Lower leg skin (tissue), 4 donors: ENCODE measurements at regions not wholly inside any gene's neighbourhood (a gene's known extent, or its start where the extent isn't known, plus 50 kb on each side); places are given as distances from the start of the nearest gene placed in this dataset.
"Not testable (repeated sequence)": the region's sequence is repeated elsewhere in the genome, so short reads cannot be mapped to it uniquely, and the experiment has no call there.

Source experiments
- DNase-seq, 2 donors: peaks; one replicate each; pipeline ENCODE4 v3.0.0-alpha.2; 2019; ENCODE audit warnings: low spot score in 2 of 2
- H3K4me3 ChIP-seq: fragments of 200-600 bp; sonication (generic); 2 replicates; pipeline ENCODE4 v1.5.1; 2017; ENCODE audit warnings: mild to moderate bottlenecking, low read depth; ENCODE audit not compliant: poor library complexity, severe bottlenecking
- POLR2A ChIP-seq, 2 donors: fragments of 450-650 bp; IDR thresholded peaks; one replicate each; pipeline ENCODE4 v1.6.1; 2016 to 2017; ENCODE audit warnings: antibody characterized with exemption in 2 of 2, mild to moderate bottlenecking in 1 of 2, moderate library complexity in 1 of 2
- WGBS, 2 donors: methylation state at CpG; one replicate each; pipeline ENCODE4 v1.1.5; 2018; 5-methylcytosine and 5-hydroxymethylcytosine counted together
- intact Hi-C: fragments of 100-400 bp; cut with DNase I; formaldehyde crosslinking; loops from one replicate; pipeline ENCODE4 v1.15.0; 2023; ENCODE audit warnings: low total_unique reads
- TF ChIP-seq, protein P1 (sequence below), 3 donors: fragments of 450-650 bp; IDR thresholded peaks; one replicate each; pipeline ENCODE4 v1.5.1; 2016; ENCODE audit warnings: antibody characterized with exemption in 3 of 3, mild to moderate bottlenecking in 3 of 3, moderate library complexity in 2 of 3

DNA sequence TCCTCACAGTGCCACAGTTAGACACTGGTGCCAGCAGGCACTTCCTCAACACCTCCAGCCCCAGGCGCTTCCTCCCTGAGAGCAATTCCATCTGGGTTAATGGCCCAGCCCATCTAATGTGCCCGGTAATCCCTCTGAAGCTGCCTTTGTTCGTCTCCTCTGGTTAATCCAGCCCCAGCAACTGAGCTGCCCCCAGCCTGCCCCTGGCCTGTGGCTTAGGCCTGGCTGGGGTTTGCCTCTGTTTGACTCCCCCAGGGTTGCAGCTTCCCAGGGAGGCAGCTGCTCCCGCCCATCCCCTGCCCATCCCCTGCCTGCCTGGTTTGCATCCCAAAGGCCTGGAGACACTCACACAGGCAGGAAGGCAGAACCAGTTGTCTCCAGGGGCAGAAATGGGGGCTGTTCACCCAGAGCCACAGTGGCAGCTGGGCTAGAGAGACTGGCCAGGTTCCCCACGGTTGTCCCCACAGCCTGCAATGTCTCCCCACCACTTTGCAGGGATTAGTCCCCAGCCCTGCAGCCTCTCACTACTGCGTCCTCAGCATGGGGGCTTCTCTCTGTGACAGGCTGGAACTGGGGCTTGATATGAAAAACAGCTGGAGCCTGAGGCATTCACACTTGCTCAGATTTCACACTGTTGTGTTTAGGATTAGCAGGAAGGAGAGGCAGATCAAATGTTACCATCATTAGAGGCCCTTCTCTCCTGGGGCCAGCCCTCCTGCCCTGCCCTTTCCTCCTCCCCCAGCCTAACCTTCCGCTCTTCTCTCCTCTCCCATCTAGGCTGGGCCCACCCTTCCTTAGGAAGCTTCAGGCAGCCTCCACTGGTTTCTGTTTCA lies 120.2 kb downstream of the TLR5 start:
- intact Hi-C loops, result no loop called here
- no peak for DNase-seq
- no peak overlapping the region for H3K4me3 ChIP-seq
- WGBS, 2 donors, result 55 to 63% methylated on average over 7 of the region's 7 CpGs
- no peak for TF ChIP-seq POLR2A (IDR thresholded peaks at IDR 0.05)
- TF ChIP-seq, protein P1, sequence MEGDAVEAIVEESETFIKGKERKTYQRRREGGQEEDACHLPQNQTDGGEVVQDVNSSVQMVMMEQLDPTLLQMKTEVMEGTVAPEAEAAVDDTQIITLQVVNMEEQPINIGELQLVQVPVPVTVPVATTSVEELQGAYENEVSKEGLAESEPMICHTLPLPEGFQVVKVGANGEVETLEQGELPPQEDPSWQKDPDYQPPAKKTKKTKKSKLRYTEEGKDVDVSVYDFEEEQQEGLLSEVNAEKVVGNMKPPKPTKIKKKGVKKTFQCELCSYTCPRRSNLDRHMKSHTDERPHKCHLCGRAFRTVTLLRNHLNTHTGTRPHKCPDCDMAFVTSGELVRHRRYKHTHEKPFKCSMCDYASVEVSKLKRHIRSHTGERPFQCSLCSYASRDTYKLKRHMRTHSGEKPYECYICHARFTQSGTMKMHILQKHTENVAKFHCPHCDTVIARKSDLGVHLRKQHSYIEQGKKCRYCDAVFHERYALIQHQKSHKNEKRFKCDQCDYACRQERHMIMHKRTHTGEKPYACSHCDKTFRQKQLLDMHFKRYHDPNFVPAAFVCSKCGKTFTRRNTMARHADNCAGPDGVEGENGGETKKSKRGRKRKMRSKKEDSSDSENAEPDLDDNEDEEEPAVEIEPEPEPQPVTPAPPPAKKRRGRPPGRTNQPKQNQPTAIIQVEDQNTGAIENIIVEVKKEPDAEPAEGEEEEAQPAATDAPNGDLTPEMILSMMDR (IDR thresholded peaks at IDR 0.05), result no peak

DNA sequence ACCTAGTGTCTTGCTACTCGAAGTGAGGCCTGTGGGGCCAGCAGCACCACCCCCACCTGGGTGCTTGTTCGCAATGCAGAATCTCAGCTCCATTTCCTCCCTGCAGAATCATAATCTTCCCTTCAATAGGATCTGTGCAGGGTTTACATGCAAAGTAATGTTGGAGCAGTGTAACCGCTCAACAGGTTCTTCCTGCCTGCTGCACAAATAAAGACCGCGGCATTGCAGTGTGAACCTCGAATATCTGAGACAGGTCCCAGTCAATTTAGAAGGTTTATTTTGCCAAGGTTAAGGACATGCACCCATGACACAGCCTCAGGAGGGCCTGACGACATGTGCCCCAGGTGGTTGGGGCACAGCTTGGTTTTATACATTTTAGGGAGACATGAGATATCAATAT lies 119.2 kb downstream of the TLR5 start:
- no peak overlapping the region for H3K4me3 ChIP-seq
- DNase-seq, result no peak
- TF ChIP-seq POLR2A (IDR thresholded peaks at IDR 0.05), result no peak
- TF ChIP-seq, protein P1 (IDR thresholded peaks at IDR 0.05), result no peak
- intact Hi-C loops, result no loop called here
- WGBS, 2 donors, result 87 to 96% methylated on average over 7 of the region's 7 CpGs

DNA sequence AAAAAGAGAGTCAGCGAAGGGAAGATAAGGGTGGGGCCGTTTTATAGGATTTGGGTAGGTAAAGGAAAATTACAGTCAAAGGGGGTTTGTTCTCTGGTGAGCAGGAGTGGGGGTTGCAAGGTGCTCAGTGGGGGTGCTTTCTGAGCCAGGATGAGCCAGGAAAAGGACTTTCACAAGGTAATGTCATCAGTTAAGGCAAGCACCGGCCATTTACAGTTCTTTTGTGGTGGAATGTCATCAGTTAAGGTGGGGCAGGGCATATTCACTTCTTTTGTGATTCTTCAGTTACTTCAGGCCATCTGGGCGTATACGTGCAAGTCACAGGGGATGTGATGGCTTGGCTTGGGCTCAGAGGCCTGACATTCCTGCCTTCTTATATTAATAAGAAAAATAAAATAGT lies 118.6 kb downstream of the TLR5 start:
- intact Hi-C loops, H3K4me3 ChIP-seq: not testable (repeated sequence)
- 91 to 96% methylated on average over 4 of the region's 5 CpGs for WGBS, 2 donors

DNA sequence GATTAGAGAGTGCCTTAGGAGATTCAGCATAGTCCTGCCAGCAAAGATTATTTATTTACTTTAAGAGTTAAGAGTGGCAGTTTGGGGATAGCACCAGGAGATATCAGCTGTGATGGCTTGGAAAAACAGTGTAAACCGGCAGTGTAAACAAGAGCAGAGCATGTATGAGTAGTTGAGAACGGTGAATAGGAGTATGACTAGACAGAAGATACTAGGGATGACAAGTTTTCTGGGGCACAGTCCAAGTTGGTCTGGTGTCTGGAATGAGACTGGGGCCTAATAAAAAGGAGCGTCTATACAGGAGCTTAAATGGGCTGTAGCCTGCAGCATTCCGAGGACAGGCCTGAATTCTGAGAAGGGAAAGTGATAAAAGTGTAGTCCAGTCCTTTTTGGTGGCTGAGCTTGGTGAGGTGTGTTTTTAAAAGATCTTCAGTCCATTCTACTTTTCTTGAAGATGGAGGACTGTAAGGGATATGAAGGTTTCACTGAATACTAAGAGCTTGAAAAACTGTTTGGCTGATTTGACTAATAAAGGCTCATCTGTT lies 117.8 kb downstream of the TLR5 start:
- 53 to 61% methylated on average over 4 of the region's 4 CpGs for WGBS, 2 donors
- DNase-seq, H3K4me3 ChIP-seq, intact Hi-C loops: not testable (repeated sequence)

More for the DNA sequence above, 118.6 kb downstream of the TLR5 start:
- not testable (repeated sequence) for DNase-seq

DNA sequence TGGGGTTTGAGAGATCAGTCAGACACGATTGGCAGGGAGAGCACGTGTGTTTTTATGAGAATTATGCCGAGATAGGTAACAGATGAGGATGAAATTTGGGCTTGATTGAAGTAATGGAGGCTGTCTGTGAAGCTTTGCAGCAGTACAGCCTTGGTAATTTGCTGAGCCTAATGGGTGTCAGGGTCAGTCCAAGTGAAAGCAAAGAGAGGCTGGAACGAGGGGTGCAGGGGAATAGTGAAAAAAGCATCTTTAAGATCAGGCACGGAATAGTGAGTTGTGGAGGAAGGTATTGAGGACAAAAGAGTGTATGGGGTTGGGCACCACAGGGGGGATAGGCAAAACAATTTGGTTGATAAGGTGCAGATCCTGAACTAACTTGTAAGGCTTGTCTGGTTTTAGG lies 116.4 kb downstream of the TLR5 start:
- H3K4me3 ChIP-seq, intact Hi-C loops: not testable (repeated sequence)
- WGBS, 2 donors, result 77% methylated on average over 5 of the region's 5 CpGs

DNA sequence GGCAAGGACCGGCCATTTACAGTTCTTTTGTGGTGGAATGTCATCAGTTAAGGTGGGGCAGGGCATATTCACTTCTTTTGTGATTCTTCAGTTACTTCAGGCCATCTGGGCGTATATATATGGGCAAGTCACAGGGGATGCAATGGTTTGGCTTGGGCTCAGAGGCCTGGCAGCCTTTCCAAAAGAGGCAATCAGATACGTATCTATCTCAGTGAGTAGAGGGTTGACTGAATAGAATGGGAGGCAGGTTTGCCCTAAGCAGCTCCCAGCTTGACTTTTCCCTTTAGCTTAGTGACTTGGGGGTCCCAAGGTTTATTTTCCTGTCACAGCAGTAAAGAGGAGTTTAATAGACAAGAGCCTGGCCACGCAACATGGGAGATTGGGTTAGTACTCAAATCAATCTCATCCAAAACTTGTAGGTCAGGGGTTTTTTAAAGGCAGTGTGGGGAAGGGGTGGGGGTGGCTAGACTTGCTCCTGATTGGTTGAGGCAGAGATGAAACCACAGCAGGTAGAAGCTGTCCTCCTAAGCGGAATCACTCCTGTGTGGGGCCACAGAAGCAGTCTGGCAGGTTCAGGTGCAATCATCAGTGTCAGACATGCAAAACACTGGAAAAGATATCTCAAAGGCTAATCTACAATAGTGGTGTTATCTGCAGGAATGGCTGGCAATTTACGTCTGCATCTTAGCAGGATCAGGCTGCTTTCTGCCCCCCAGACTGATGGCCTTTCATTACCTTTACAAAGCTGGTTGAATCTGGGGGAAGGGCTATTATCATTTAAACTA lies 112.9 kb downstream of the TLR5 start:
- TF ChIP-seq, protein P1 (IDR thresholded peaks at IDR 0.05), result no peak
- TF ChIP-seq POLR2A (IDR thresholded peaks at IDR 0.05), result no peak
- no peak overlapping the region for H3K4me3 ChIP-seq
- no peak for DNase-seq
- 73 to 74% methylated on average over 6 of the region's 6 CpGs for WGBS, 2 donors
- intact Hi-C loops, result no loop called here

More for the DNA sequence above, 116.4 kb downstream of the TLR5 start:
- DNase-seq, result not testable (repeated sequence)

DNA sequence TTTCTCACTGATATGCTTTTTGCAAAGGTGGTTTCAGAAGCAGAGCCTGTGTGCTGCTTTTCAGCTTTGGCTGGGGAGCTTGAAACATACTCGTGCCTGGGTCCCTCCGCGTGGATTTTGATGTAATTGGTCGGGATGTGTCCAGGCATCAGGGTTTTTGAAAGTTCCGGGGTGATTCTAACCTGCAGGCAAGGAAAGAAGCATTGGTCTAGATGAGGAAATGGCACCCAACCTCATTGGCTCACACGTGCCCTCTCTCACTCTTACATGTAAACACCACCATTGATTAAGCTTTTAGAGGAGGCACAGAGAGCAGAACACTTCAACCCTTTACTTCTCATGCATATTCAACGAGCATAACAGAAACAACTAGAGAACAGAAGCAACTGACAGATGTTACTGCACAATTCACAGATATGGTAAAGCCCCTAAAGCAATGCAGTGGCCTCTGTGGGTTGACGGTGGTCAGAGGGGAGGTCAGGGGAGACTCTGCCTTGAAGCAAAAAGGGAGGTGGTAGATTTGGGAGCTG lies 112.1 kb downstream of the TLR5 start:
- no peak for DNase-seq
- H3K4me3 ChIP-seq, result no peak overlapping the region
- TF ChIP-seq, protein P1 (IDR thresholded peaks at IDR 0.05), result no peak
- TF ChIP-seq POLR2A (IDR thresholded peaks at IDR 0.05), result no peak
- WGBS, 2 donors, result 80 to 82% methylated on average over 8 of the region's 8 CpGs
- intact Hi-C loops, result no loop called here
